GM12891 (cell line): ENCODE measurements at regions not wholly inside any gene's neighbourhood (a gene's known extent, or its start where the extent isn't known, plus 50 kb on each side); places are given as distances from the start of the nearest gene placed in this dataset.

Experiments
- DNase-seq: peaks from one replicate; pipeline ENCODE4 v3.0.0; 2011; ENCODE audit warnings: low spot score; ENCODE audit not compliant: insufficient read length
- FAIRE-seq: peaks from 2 replicates; lab custom pipeline; 2011; peaks lifted over from hg19 to GRCh38; lab: Jason Lieb, UNC
- PAX5 ChIP-seq: IDR thresholded peaks from 2 replicates; pipeline ENCODE4 v1.6.1; 2011; ENCODE audit warnings: low read length, moderate library complexity, mild to moderate bottlenecking; ENCODE audit not compliant: insufficient read depth, severe bottlenecking
- POLR2A ChIP-seq: IDR thresholded peaks from 2 replicates; pipeline ENCODE4 v1.6.1; 2011; ENCODE audit warnings: low read depth, low read length, control low read depth
- POLR2AphosphoS5 ChIP-seq: IDR thresholded peaks from 2 replicates; pipeline ENCODE4 v1.6.1; 2011; ENCODE audit warnings: low read depth, low read length, control low read depth
- POU2F2 ChIP-seq: IDR thresholded peaks from 2 replicates; pipeline ENCODE4 v1.6.1; 2011; ENCODE audit warnings: low read depth, mild to moderate bottlenecking, control low read depth, low read length, moderate library complexity
- SPI1 ChIP-seq: IDR thresholded peaks from 2 replicates; pipeline ENCODE4 v1.6.1; 2011; ENCODE audit warnings: low read depth, low read length, control low read depth
- TAF1 ChIP-seq: IDR thresholded peaks from 2 replicates; pipeline ENCODE4 v1.6.1; 2011; ENCODE audit warnings: low read depth, low read length, control low read depth

GRCh38 chr9:16335788-16336580 is 534.5 kb downstream of the BNC2 start:
- TF ChIP-seq PAX5 (no peak), POLR2A (no peak), POU2F2 (no peak), POLR2AphosphoS5 (no peak), SPI1 (no peak), TAF1 (no peak)
- FAIRE-seq (no peak), DNase-seq (no peak)

DNA sequence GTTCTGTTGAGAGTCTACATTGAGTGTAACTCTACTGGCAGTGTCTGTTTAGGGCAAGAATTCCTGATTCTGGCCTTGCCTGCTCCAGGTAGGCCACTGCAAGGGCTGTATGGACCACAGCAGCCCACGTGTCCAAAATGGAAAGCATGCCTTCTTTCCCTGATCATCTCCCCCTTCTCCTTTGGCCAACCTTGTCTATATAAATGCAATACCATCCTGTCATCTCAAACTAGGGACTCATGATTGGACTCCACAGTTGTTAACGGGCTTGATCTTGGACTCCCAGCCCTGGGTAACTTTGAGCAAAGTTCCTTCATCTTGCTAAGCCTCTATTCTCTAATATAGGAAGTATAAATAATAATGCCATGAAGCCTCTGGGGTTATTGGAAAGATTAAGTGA is 533.6 kb downstream of the BNC2 start:
- FAIRE-seq = no peak
- TF ChIP-seq PAX5 (no peak), POLR2AphosphoS5 (no peak), POLR2A (no peak), SPI1 (no peak), TAF1 (no peak), POU2F2 (no peak)
- no peak for DNase-seq

DNA sequence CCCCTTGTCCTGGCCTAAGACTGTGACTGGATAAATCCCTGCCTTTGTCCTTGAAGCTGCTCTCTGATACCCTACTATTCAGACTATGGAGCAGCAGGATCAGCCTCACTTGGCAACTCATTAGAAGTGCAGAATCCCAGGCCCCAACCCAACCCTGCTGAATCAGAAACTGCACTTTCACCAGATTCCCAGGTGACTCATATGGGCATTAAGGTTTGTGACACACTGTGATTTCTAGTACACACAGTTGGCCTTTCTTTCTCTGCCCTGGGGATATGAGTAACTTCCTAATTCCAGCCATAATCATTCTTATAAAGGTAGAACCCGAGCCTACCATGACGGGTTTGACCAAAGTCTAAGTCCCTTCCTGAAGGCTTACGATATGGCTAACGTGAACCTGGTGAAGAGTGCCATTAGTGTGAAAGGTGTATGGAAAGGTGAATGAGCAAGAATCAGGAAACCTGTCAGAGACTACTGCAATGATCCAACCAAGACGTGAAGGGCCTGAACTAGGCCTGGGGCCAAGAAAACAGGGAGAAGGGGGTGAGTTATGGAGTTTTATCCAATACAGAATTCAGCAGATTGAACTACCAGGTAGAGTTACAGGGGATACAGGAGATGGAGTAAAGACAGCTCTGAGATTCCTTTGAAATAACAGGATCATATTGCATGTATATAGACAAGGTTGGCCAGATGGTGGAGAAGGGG is 533.0 kb downstream of the BNC2 start:
- FAIRE-seq = no peak

DNA sequence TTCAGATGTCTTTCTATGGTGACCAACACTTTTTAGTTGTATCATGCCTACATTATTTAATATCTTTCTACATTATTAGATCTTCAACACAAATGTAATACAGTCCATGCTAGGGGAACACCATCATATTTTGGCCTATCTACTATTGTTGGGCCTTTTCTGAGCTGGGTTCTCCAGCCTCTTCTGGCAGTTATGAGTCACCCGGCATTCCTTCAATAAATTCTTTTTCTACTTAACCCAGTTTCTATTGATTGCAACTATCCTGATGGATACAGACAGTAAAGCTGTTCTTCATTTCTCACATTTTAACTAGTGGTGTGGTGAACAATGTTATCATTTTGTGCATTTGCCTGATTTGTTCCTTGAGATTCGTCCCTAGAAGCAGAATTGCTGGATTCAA is 529.3 kb downstream of the BNC2 start:
- TF ChIP-seq PAX5 (no peak), POLR2AphosphoS5 (no peak), TAF1 (no peak), POU2F2 (no peak)
- DNase-seq = no peak
- FAIRE-seq = no peak

More for the DNA sequence above, 533.0 kb downstream of the BNC2 start:
- no peak for DNase-seq
- TF ChIP-seq TAF1 (no peak), POU2F2 (no peak), PAX5 (no peak), POLR2A (no peak)

DNA sequence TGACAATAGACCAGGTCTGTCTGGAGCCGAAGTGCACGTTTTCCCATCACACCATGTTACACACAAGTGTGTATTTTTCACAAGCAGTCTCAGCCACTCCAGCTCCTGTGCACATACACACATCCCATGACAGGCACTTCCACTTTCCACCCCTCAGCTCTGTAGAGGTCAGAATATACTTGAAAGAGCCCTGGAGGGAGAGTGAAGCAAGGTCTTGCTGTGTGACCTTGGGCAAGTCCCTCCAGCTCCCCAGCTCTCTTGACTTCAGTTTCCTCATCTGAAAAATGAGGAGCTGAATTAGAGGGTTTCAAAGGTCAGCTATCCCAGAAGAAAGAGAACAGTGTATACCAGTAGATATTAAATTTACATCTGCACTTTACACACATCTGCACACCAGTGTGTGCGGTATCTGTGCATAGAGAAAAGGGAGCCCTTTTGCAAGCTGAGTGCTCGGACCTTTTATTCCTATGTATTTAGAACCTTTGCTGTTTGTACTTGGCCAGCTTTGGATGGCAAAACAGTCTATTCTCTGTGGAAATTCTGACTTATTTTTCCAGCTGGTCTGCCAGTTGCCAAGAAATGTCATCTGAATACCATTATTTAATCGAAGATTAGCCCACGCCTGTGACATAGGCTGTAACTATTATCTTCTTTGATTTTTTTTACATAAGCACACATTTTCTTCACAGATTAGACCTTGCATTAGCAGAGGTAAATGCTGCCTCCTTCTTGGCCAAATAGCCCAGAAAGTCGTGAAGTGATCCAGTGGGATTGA is 528.0 kb downstream of the BNC2 start:
- FAIRE-seq (no peak), DNase-seq (no peak)
- TF ChIP-seq TAF1 = no peak
- no peak for TF ChIP-seq SPI1
- no peak for TF ChIP-seq PAX5
- TF ChIP-seq POLR2AphosphoS5 = no peak
- TF ChIP-seq POLR2A = no peak
- TF ChIP-seq POU2F2 = no peak

DNA sequence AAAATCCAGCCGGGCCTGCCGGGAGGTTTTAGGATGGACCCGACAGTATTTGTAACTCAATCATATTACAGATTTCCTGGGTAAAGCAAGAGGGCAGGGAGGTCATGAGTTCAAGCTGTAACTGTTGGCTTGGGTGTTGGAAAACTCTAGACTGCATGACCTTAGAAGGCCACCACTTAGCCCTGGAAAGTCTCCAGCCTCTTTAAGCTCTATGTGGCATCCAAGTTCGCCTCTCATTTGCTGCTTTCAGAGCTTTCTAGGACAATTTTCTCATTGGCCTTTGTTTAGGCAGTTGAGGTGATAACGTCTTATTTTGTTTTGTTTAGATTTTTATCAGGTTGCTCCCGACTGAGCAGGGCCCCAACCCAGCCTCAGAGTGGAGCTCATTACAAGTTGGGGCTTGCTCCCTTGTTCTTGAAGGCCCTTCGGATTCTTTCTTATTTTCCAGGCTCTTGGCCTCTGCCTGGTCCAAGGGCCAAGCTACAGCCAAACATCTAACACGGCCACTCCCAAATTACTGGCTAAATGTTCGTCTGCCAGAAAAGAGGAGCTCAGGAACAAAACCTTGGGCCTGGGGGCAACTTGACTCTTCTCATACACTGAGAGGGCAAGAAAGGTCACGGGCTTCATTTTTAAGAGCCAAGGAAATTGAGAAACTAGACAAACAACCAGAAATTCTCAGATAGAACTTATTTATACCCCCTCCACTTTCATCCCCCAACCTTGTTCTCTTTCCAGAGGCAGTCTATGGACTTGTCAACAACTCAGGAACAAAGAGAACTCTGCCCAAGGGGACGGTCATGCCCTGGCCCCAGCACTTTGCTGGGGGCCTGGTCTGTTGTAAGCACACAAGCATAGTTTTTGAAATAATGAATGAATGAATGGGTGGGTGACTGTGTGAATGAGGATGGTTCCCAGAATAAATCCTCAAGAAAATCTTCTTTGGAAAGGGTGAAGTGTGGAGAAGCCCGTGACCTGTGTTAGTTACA is 526.9 kb downstream of the BNC2 start:
- TF ChIP-seq POLR2AphosphoS5 (no peak), PAX5 (no peak), POU2F2 (no peak), POLR2A (no peak), TAF1 (no peak), SPI1 (no peak)
- FAIRE-seq (no peak), DNase-seq (no peak)

DNA sequence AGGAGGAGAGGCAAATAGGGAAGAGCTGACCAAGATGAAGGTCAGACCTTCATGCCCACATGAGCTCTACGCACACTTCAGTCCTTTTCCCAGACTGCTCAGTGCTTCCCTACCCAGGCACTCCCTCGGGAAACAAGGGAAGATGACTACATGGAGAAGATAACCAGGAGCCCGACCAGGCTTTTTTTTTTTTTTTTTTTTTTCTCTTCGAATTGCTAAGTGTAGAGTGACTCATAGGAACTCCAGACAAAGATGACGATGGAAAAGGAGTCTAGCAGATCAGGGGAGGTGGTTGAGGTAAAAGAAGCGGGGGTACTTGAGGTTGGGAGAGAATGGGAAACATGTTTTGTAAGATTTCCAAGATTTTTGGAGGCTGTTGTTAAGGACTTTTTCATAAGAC is 526.1 kb downstream of the BNC2 start:
- DNase-seq (no peak), FAIRE-seq (no peak)
- TF ChIP-seq POLR2AphosphoS5 (no peak), SPI1 (no peak), POLR2A (no peak), TAF1 (no peak), PAX5 (no peak), POU2F2 (no peak)

DNA sequence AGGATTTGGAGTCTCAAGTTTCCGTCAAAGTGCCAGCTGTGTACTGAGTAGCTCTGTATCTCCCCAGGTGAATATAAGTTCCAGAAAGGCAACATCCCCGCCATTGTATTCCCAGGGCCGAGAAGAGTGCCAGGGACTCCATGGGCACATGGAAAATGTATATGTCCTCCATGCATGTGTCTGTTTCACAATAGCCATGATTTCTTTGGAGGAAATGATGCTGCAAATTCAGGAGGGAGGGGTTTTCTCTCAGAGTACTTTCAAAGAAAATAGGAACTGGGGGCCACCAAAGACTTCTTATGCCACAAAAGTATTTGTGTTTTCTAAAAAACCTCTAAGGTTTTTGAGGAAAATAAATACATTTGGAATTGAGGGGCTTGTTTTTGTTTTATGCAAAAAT is 524.6 kb downstream of the BNC2 start:
- DNase-seq (no peak), FAIRE-seq (no peak)
- TF ChIP-seq POLR2AphosphoS5 (no peak), TAF1 (no peak), SPI1 (no peak), PAX5 (no peak), POU2F2 (no peak)

- no peak for DNase-seq
- no peak for TF ChIP-seq PAX5
- no peak for TF ChIP-seq SPI1
- no peak for TF ChIP-seq POLR2A
- no peak for TF ChIP-seq TAF1
- TF ChIP-seq POLR2AphosphoS5 = no peak
- no peak for TF ChIP-seq POU2F2
- no peak for FAIRE-seq
These were observed 522.6 kb downstream of the BNC2 start for GRCh38 chr9:16347886-16348285.
